ENCODE measurements at regions not wholly inside any gene's neighbourhood (a gene's known extent, or its start where the extent isn't known, plus 50 kb on each side); places are given as distances from the start of the nearest gene placed in this dataset.

- Histone ChIP-seq H3K27ac (ENCODE audit: low read depth in 1 of 2, low read length in 1 of 2) (no peak overlapping the region), H3K27me3 (ENCODE audit: control insufficient read depth in 3 of 3, insufficient read depth in 3 of 3, low read length in 2 of 3) (no peaks in the 10 kb centered on the region), H3K4me3 (no peak overlapping the region), H3K9me3 (ENCODE audit: control insufficient read depth in 4 of 4, insufficient read depth in 3 of 4, low read length in 3 of 4) (no peaks in the 10 kb centered on the region), H3K36me3 (ENCODE audit: control insufficient read depth in 4 of 4, insufficient read depth in 4 of 4, low read length in 4 of 4) (no peaks in the 10 kb centered on the region), H3K4me1 (ENCODE audit: control insufficient read depth in 5 of 5, insufficient read depth in 5 of 5, low read length in 5 of 5) (peaks cover 0 to 13% (median 4%) of the 10 kb centered on the region in 5 donors), H3K9ac (ENCODE audit: insufficient read depth in 1 of 2, low read length in 2 of 2) (no peak overlapping the region)
- 93 to 94% methylated on average over 11 of the region's 11 CpGs for WGBS, 2 donors
- DNase-seq: no peak
- no peak for ATAC-seq (ENCODE audit: insufficient read depth, low FRiP score)
- TF ChIP-seq CTCF (IDR thresholded peaks at IDR 0.05; ENCODE audit: control extremely low read depth, extremely low read depth): no peak
These were observed 298.4 kb upstream of the DUSP10 start for GRCh38 chr1:222040121-222040805.

GRCh38 chr1:222038971-222039370 is 297.1 kb upstream of the DUSP10 start:
- ATAC-seq (ENCODE audit: insufficient read depth, low FRiP score) (no peak), DNase-seq (no peak)
- H3K9me3 ChIP-seq (ENCODE audit: control insufficient read depth in 4 of 4, insufficient read depth in 3 of 4, low read length in 3 of 4): no peaks in the 10 kb centered on the region
- WGBS, 2 donors: 88 to 89% methylated on average over 3 of the region's 3 CpGs
- H3K36me3 ChIP-seq (ENCODE audit: control insufficient read depth in 4 of 4, insufficient read depth in 4 of 4, low read length in 4 of 4): no peaks in the 10 kb centered on the region
- TF ChIP-seq CTCF (IDR thresholded peaks at IDR 0.05; ENCODE audit: control extremely low read depth, extremely low read depth): no peak
- H3K9ac ChIP-seq (ENCODE audit: insufficient read depth in 1 of 2, low read length in 2 of 2): no peak overlapping the region
- no peak overlapping the region for H3K4me3 ChIP-seq
- no peak overlapping the region for H3K27ac ChIP-seq (ENCODE audit: low read depth in 1 of 2, low read length in 1 of 2)
- peaks cover 0 to 16% (median 4%) of the 10 kb centered on the region in 5 donors for H3K4me1 ChIP-seq (ENCODE audit: control insufficient read depth in 5 of 5, insufficient read depth in 5 of 5, low read length in 5 of 5)
- H3K27me3 ChIP-seq (ENCODE audit: control insufficient read depth in 3 of 3, insufficient read depth in 3 of 3, low read length in 2 of 3): no peaks in the 10 kb centered on the region

- ATAC-seq (ENCODE audit: insufficient read depth, low FRiP score) (no peak), DNase-seq (no peak)
- H3K27me3 ChIP-seq (ENCODE audit: control insufficient read depth in 3 of 3, insufficient read depth in 3 of 3, low read length in 2 of 3): no peaks in the 10 kb centered on the region
- H3K9ac ChIP-seq (ENCODE audit: insufficient read depth in 1 of 2, low read length in 2 of 2): no peak overlapping the region
- no peaks in the 10 kb centered on the region for H3K36me3 ChIP-seq (ENCODE audit: control insufficient read depth in 4 of 4, insufficient read depth in 4 of 4, low read length in 4 of 4)
- peaks cover 0 to 12% (median 0%) of the 10 kb centered on the region in 5 donors for H3K4me1 ChIP-seq (ENCODE audit: control insufficient read depth in 5 of 5, insufficient read depth in 5 of 5, low read length in 5 of 5)
- H3K9me3 ChIP-seq (ENCODE audit: control insufficient read depth in 4 of 4, insufficient read depth in 3 of 4, low read length in 3 of 4): no peaks in the 10 kb centered on the region
- peak overlapping the region in 1 of 2 donors; percentile 65 for H3K27ac ChIP-seq (ENCODE audit: low read depth in 1 of 2, low read length in 1 of 2)
- H3K4me3 ChIP-seq: no peak overlapping the region
- TF ChIP-seq CTCF (IDR thresholded peaks at IDR 0.05; ENCODE audit: control extremely low read depth, extremely low read depth): no peak
These were observed 295.8 kb upstream of the DUSP10 start for GRCh38 chr1:222037720-222038119.

- no peaks in the 10 kb centered on the region for H3K27me3 ChIP-seq (ENCODE audit: control insufficient read depth in 3 of 3, insufficient read depth in 3 of 3, low read length in 2 of 3)
- WGBS, 2 donors: 69 to 78% methylated on average over 4 of the region's 4 CpGs
- H3K4me1 ChIP-seq (ENCODE audit: control insufficient read depth in 5 of 5, insufficient read depth in 5 of 5, low read length in 5 of 5): peaks cover 0 to 17% (median 3%) of the 10 kb centered on the region in 5 donors
- no peak overlapping the region for H3K4me3 ChIP-seq
- H3K36me3 ChIP-seq (ENCODE audit: control insufficient read depth in 4 of 4, insufficient read depth in 4 of 4, low read length in 4 of 4): no peaks in the 10 kb centered on the region
- DNase-seq (peak in 1 of 3 donors; percentile 34), ATAC-seq (ENCODE audit: insufficient read depth, low FRiP score) (no peak)
- no peaks in the 10 kb centered on the region for H3K9me3 ChIP-seq (ENCODE audit: control insufficient read depth in 4 of 4, insufficient read depth in 3 of 4, low read length in 3 of 4)
- H3K27ac ChIP-seq (ENCODE audit: low read depth in 1 of 2, low read length in 1 of 2): no peak overlapping the region
- no peak for TF ChIP-seq CTCF (IDR thresholded peaks at IDR 0.05; ENCODE audit: control extremely low read depth, extremely low read depth)
- no peak overlapping the region for H3K9ac ChIP-seq (ENCODE audit: insufficient read depth in 1 of 2, low read length in 2 of 2)
These were observed 292.9 kb upstream of the DUSP10 start for GRCh38 chr1:222034790-222035189.

Data from lung (tissue), 11 donors.